NCI-H2107 (cell line): ENCODE measurements at regions not wholly inside any gene's neighbourhood (a gene's known extent, or its start where the extent isn't known, plus 50 kb on each side); places are given as distances from the start of the nearest gene placed in this dataset.
"Not testable (repeated sequence)": the region's sequence is repeated elsewhere in the genome, so short reads cannot be mapped to it uniquely, and the experiment has no call there.

Experiments
- DNase-seq: peaks from one replicate; lab custom pipeline; 2025; lab: John Stamatoyannopoulos, UW

DNA sequence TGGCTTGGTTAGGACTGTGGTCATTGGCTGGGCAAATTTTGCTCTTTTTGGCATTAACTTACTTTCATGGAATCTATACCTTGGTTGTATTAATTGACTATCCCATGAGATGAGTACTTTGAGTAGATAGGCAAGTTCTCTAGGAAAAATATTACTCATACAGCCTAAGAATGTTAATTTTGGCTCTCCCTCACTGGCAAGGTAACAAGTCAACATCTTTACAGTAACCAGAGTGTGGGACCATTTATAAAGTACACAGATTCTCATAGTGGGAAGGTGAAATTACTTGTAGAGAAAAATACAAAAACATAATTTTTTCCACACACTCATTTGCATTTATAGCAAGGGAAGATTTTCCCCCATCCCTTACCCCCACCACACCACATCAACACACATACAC is 154.6 kb upstream of the ZNF608 start:
- no peak for DNase-seq

GRCh38 chr5:124902097-124902821 is 155.8 kb upstream of the ZNF608 start:
- DNase-seq, result no peak

- no peak for DNase-seq
These were observed 159.1 kb upstream of the ZNF608 start for GRCh38 chr5:124905256-124906130.

DNA sequence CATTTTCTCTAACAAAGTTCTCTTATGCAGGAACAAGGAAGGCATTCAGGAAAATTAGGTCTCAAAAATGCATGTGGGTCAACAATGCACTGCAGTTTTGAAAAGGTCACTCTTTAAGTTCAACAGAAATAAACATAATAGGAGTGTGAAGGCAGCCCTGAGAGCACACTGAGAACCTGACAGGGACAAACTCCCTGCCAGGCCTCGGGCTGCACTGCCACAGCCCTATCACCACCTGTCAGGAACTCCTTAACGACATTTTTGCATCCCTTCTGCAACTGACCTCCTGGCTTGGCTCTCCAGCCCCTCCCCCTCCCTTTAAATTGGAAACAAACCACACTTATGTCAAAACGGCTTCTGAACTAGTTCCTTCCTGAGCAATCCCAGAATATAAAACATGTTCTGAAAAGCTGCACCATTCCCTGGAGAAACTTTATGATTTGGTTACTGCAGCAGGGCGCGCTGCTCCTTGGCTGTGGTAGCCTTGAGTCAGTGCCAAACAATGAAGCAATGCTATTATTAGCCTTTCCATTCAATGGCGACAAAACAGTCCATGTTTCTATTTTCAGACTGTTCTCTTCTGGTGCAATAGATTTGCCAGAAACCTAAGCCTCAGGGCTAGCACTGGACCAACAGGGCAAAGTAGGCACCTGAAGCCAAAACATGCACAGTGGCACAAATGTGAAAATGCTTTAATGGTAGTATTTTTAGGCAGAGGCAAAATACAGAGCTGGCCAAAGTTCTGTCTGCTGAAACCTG is 160.1 kb upstream of the ZNF608 start:
- DNase-seq, result peak; percentile 26

- DNase-seq, result no peak
These were observed 160.7 kb upstream of the ZNF608 start for GRCh38 chr5:124907098-124907644.

- DNase-seq, result no peak
These were observed 162.4 kb upstream of the ZNF608 start for GRCh38 chr5:124908581-124909451.

GRCh38 chr5:124909734-124910133 is 163.3 kb upstream of the ZNF608 start:
- DNase-seq, result no peak

DNA sequence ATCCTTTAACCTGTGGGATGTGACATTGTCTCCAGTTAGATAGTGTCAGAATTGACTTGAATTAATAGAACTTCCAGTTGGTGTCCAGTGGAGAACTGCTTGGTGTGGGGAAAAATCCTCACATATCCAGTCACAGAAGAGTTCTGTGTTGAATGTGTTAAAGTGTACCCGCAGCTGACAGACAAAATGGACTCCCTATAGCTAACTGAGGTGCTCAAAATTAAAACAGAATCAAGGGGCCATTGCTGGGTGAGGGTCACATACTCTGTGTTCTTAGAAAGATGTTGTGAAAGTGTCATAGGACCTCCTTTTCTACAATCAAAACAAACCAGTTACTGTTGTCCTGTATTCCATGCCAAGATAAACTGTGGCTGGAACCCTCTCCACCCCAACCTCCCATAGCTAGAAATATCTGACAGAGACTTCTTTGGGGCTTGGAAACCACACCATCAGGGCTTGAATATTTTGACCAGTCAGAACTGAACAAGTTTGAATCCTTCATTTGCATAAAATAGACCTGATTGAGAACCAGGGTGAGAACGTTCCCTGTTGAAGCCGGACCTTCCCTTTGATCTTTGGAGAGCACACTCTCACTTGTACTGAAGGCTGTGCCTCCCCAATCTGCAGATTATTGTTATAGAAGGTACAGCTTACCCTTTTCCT is 164.0 kb upstream of the ZNF608 start:
- DNase-seq, result no peak

GRCh38 chr5:124912638-124913328 is 166.3 kb upstream of the ZNF608 start:
- DNase-seq, result no peak

DNA sequence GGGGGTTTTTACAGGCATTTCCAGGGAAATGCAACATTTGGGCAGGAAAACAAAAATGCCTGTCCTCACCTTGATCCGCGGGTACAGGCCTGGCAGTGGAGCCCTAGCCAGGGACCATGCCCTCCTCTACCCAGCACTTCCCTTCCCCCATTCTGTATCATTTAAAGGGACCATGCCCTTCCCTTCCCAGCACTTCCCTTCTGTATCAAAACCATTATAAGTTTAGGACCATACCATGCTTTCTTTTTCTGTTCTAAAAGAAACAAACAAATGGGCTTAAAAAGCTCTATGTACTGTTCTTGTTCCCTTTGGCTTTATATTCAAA is 166.9 kb upstream of the ZNF608 start:
- no peak for DNase-seq

GRCh38 chr5:124916313-124916712 is 169.9 kb upstream of the ZNF608 start:
- not testable (repeated sequence) for DNase-seq

GRCh38 chr5:124918618-124919017 is 172.2 kb upstream of the ZNF608 start:
- DNase-seq, result no peak

- DNase-seq, result no peak
These were observed 172.6 kb upstream of the ZNF608 start for GRCh38 chr5:124919076-124919475.

DNA sequence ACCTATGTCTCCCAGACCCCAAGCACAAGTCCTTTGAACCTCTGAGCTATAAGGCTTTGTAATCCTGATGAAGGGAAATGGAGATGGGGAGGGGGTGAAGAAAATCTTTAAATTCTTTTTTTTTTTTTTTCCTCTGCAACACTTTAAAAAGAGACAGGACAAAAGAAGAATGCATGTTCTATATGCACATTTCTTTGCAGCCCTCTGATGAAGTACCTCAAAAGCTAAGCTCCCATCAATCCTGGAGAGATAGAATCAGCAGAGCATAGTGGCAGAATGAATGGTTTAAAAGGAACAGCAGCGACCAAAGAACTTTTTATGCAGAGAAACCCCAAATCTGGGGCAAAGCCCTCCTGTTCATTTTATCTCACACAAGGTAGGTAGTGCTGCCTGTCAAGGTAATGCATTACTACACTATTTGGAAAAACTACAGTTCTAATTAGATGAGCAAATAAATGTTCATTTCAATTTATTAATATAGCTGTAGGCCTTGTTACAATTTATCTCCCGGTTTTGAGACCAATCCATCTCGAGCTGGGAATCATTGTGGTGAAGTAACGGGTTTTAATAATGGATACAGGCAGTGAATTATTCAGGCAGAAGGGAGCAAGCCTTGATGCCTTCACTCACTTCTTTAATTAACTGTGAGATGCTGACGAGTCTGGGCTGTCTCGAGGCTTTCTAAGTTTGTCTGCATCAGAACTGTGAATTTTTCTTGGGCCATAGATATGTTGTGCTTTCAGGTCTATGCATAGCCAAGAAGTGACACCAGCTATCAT is 173.5 kb upstream of the ZNF608 start:
- DNase-seq, result no peak

DNA sequence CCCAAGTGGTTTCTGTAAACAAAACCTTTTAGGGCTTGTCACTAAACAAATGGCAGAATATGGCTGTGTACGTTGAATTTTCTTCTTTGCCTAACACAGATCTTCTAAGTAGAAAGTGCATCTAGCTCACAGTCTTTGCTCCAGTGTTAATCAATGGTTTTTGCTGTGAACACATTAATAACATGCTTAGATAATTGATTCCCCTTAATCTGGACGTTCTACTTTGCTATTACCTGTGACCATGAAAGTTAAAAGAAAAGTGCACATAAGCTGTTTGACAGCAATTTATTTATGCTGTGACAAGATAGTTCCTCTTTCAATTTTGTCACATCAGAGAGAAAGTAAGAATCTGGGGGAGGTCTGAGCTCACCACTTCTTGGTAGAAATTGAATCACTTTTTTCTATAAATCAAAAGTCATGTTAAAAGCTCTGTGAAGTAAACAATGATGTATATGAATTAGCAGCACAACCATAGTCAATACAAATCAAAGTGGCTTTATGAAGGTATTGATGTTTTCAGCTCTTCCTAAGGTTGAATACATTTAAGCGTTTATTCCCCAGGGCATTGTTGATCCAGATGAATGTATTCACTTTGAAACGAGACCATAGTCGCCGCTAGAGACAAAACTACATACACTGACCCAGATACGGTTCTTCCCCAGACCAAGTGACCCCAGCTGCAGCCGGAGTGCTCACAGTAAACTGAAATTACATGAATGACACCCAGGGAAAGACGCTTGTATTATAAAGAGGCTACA is 174.6 kb upstream of the ZNF608 start:
- no peak for DNase-seq

GRCh38 chr5:124921694-124922093 is 175.3 kb upstream of the ZNF608 start:
- DNase-seq, result no peak

DNA sequence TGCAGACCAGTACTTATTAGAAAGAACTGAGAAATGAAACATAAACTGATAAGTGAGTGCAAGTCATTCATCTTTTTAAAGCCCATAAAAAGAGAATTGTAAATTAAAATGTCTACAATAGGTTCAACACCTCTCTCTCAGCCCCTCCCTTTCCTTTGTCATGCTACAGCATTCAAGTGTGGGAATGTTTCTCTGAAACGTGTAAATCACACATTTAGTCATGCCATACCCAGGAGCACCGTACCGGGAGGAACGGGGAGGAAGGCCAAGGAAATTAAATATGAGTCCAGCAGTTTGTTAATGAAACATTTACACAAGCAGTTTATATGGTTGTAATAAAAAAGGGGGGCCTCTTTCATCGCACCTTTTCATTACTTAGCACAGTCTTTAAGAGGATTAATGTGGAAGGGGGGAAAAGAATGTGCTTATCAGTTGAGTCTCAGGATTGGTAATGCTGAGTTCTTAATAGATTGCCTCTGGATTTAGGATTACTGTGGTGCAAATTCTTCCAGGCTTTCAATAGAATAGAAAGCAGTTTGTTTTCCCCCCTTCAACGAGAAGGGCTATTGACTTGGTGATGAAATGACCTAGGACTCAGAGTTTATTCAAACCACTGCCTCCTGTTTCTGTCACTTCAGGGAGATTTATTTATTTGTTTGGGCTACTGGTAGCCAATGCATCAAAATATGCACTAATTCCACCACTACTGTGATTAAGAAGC is 176.0 kb upstream of the ZNF608 start:
- no peak for DNase-seq

GRCh38 chr5:124923131-124923530 is 176.7 kb upstream of the ZNF608 start:
- peak; percentile 8 for DNase-seq
